OCI-LY3 (cell line): ENCODE measurements at regions not wholly inside any gene's neighbourhood (a gene's known extent, or its start where the extent isn't known, plus 50 kb on each side); places are given as distances from the start of the nearest gene placed in this dataset.

Experiments used
- H2AFZ ChIP-seq: fragments of 200-600, 300-600 bp; shearing (Covaris generic); 2 replicates; pipeline ENCODE4 v1.6.0; 2014; ENCODE audit warnings: antibody characterized with exemption, low read depth, low read length
- H3K27ac ChIP-seq: fragments of 200-600, 300-600 bp; sonication (generic); 2 replicates; pipeline ENCODE4 v1.5.1; 2014; ENCODE audit warnings: mild to moderate bottlenecking, low read length, moderate library complexity, mixed read lengths
- H3K27me3 ChIP-seq: fragments of 200-600, 300-600 bp; sonication (generic); 2 replicates; pipeline ENCODE4 v1.6.1; 2014; ENCODE audit warnings: low read depth, low read length, mixed read lengths
- H3K36me3 ChIP-seq: fragments of 200-600, 300-600 bp; sonication (generic); replicated peaks from 2 replicates; pipeline ENCODE3; 2014; ENCODE audit warnings: low read depth, low read length, mixed read lengths
- H3K4me1 ChIP-seq: fragments of 300-600, 200-600 bp; sonication (generic); 2 replicates; pipeline ENCODE4 v1.6.1; 2014; ENCODE audit warnings: low read length, mixed read lengths
- H3K4me2 ChIP-seq: fragments of 200-600, 300-600 bp; sonication (generic); 2 replicates; pipeline ENCODE4 v1.6.1; 2014; ENCODE audit warnings: low read length, mixed read lengths
- H3K4me3 ChIP-seq: fragments of 300-600, 200-600 bp; sonication (generic); 2 replicates; pipeline ENCODE4 v1.5.1; 2014; ENCODE audit warnings: antibody characterized with exemption, mild to moderate bottlenecking, low read length, moderate library complexity
- H3K79me2 ChIP-seq: fragments of 300-600, 200-600 bp; shearing (Covaris generic); 2 replicates; pipeline ENCODE4 v1.6.1; 2014; ENCODE audit warnings: mild to moderate bottlenecking, low read length, mixed read lengths
- H3K9ac ChIP-seq: fragments of 300-600, 200-600 bp; shearing (Covaris generic); 2 replicates; pipeline ENCODE4 v1.6.0; 2014; ENCODE audit warnings: mild to moderate bottlenecking, low read length, moderate library complexity
- H3K9me3 ChIP-seq: fragments of 200-600, 300-600 bp; shearing (Covaris generic); 2 replicates; pipeline ENCODE4 v1.6.1; 2014; ENCODE audit warnings: low read length, mixed read lengths; ENCODE audit not compliant: insufficient read depth
- H4K20me1 ChIP-seq: fragments of 200-600, 300-600 bp; sonication (generic); 2 replicates; pipeline ENCODE4 v1.6.1; 2016; ENCODE audit warnings: low read length, mixed read lengths; ENCODE audit not compliant: insufficient read depth
- EZH2phosphoT487 ChIP-seq: fragments of 200-600 bp; shearing (Covaris generic); IDR thresholded peaks from 2 replicates; pipeline ENCODE4 v1.6.1; 2018; ENCODE audit warnings: antibody characterized with exemption, mixed run types, low read depth
- TF ChIP-seq, protein P1 (sequence below): fragments of 200-600, 300-600 bp; sonication (generic); IDR thresholded peaks from 2 replicates; pipeline ENCODE4 v1.5.1; 2014; ENCODE audit warnings: antibody characterized with exemption, low read length, low read depth

DNA sequence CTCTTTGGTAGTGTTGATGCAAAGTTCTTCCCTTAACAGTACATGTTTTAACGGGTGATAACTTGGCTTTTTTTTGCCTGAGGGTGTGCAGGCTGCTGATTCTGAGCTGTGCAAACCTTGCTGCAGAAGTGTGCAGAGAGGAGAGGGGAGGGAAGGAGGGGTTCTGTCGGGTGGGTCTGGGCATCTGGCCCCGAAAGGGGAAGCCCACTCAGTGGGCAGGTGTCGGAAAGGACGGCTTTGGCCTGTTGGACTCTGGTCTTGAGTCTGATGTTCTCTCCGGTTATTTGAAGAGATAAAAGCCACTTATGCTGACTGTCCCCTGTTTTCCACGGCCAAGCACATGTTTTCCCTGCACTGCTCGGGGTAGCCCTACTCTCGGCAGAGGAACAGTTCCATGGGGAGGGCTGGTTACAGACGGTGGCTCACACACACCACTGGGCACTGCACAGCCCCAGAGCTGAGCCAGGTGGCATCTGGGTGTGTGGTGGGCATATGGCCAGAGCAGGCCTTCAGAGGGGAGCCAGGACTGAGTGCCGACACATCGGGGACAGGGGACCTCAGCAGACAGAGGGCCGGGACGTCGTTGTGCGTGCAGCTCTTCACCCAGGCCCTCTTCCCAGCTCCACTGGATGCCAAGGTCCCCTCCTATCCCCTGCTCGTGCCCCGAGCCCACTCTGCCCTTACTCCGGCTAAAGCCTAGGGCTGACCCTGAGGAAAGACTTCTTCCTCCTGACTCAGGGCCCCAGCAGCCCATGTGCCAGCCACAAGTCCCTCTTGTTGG is 93.2 kb downstream of the TEX29 start:
- Histone ChIP-seq H3K4me2 (no peak overlapping the region), H3K27ac (no peak overlapping the region), H3K9me3 (no peaks in the 10 kb centered on the region), H3K4me3 (no peak overlapping the region), H3K27me3 (peaks cover 31% of the 10 kb centered on the region), H3K9ac (no peak overlapping the region), H2AFZ (no peak overlapping the region), H3K4me1 (no peaks in the 10 kb centered on the region), H3K79me2 (no peaks in the 10 kb centered on the region), H3K36me3 (no peaks in the 10 kb centered on the region), H4K20me1 (no peaks in the 10 kb centered on the region)
- no peak for TF ChIP-seq EZH2phosphoT487
- TF ChIP-seq, protein P1, sequence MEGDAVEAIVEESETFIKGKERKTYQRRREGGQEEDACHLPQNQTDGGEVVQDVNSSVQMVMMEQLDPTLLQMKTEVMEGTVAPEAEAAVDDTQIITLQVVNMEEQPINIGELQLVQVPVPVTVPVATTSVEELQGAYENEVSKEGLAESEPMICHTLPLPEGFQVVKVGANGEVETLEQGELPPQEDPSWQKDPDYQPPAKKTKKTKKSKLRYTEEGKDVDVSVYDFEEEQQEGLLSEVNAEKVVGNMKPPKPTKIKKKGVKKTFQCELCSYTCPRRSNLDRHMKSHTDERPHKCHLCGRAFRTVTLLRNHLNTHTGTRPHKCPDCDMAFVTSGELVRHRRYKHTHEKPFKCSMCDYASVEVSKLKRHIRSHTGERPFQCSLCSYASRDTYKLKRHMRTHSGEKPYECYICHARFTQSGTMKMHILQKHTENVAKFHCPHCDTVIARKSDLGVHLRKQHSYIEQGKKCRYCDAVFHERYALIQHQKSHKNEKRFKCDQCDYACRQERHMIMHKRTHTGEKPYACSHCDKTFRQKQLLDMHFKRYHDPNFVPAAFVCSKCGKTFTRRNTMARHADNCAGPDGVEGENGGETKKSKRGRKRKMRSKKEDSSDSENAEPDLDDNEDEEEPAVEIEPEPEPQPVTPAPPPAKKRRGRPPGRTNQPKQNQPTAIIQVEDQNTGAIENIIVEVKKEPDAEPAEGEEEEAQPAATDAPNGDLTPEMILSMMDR: no peak

DNA sequence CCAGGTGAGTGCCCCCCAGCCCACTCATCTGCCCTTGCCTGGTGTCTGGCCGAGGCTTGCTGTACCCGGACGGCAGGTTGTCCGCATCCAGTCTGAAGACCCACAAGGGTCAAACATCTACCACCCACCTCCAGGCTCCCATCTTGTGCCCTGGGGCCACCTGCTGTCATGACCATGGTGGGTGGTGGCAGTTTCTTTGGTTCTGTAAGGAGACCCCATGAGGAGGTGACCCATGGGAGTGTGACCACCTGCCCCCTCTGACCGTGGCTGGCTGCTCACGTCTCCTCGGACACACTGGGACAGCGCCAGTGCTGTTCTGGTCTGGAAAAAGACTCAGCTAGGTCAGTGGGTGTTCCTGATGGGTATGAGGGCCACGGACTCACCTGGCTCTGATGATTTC is 93.9 kb downstream of the TEX29 start:
- H2AFZ ChIP-seq: no peak overlapping the region
- peaks cover 24% of the 10 kb centered on the region for H3K27me3 ChIP-seq
- H3K9me3 ChIP-seq: no peaks in the 10 kb centered on the region
- no peak overlapping the region for H3K27ac ChIP-seq
- no peaks in the 10 kb centered on the region for H3K36me3 ChIP-seq
- H4K20me1 ChIP-seq: no peaks in the 10 kb centered on the region
- no peak for TF ChIP-seq EZH2phosphoT487
- TF ChIP-seq, protein P1: no peak
- H3K4me1 ChIP-seq: no peaks in the 10 kb centered on the region
- H3K4me2 ChIP-seq: no peak overlapping the region
- H3K4me3 ChIP-seq: no peak overlapping the region
- no peak overlapping the region for H3K9ac ChIP-seq
- no peaks in the 10 kb centered on the region for H3K79me2 ChIP-seq

DNA sequence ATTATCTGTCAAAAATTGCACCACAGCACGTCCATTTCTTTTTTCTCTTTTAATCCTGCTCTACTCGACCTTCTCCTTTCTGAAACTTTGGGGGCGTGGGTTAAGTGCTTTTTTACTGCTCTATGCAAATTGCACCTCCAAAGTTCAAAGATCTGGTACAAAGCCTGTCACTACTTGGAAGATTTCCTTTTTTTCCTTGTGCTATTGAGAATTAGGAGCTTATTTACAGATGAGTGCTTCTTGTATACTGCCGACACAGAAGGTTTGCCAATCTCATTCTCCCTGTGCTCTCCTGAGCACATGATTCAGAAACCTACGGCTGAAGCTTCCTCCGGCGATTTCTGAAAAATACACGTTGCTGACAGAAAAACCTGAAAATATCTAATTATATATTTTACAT is 94.8 kb downstream of the TEX29 start:
- Histone ChIP-seq H3K36me3 (no peaks in the 10 kb centered on the region), H3K79me2 (no peaks in the 10 kb centered on the region), H3K4me1 (no peaks in the 10 kb centered on the region), H3K27me3 (peaks cover 21% of the 10 kb centered on the region), H3K4me2 (no peak overlapping the region), H4K20me1 (no peaks in the 10 kb centered on the region), H3K9me3 (no peaks in the 10 kb centered on the region), H2AFZ (no peak overlapping the region), H3K9ac (no peak overlapping the region), H3K27ac (no peak overlapping the region), H3K4me3 (no peak overlapping the region)
- TF ChIP-seq, protein P1: no peak
- no peak for TF ChIP-seq EZH2phosphoT487

DNA sequence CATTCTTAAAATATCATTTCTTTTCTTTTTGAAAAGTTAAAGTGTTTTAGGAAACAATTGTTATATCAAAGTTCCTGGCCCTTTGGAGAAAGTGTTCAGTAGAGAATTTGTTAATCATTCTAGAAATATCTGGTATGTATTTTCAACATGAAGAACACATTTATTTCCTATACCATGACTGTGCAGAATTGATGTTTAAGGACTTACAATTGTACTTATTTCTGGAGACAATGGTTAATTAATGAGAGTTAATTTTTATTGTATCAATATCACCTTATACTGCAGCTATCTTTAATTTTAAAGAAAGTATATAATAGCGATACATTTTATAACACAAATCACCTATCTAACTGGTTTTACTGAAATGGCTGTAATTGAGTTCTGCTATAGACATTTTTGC is 95.3 kb downstream of the TEX29 start:
- no peak for TF ChIP-seq EZH2phosphoT487
- TF ChIP-seq, protein P1: no peak
- H4K20me1 ChIP-seq: no peaks in the 10 kb centered on the region
- H3K27ac ChIP-seq: no peak overlapping the region
- H3K4me1 ChIP-seq: no peaks in the 10 kb centered on the region
- peaks cover 21% of the 10 kb centered on the region for H3K27me3 ChIP-seq
- no peaks in the 10 kb centered on the region for H3K9me3 ChIP-seq
- no peaks in the 10 kb centered on the region for H3K79me2 ChIP-seq
- no peak overlapping the region for H3K9ac ChIP-seq
- no peak overlapping the region for H3K4me3 ChIP-seq
- no peak overlapping the region for H2AFZ ChIP-seq
- H3K36me3 ChIP-seq: no peaks in the 10 kb centered on the region
- H3K4me2 ChIP-seq: no peak overlapping the region
